Fibroblast of lung (primary cell): ENCODE measurements at regions not wholly inside any gene's neighbourhood (a gene's known extent, or its start where the extent isn't known, plus 50 kb on each side); places are given as distances from the start of the nearest gene placed in this dataset.

Source experiments
- CTCF ChIP-seq, 2 donors: IDR thresholded peaks in 1 of 2; conservative IDR thresholded peaks in 1 of 2; 1 replicate in 1 of 2; 2 replicates in 1 of 2; pipeline ENCODE4 v1.5.1; 2011 to 2012; ENCODE audit warnings: low read length in 2 of 2, control low read depth in 1 of 2, inconsistent platforms in 1 of 2, low read depth in 1 of 2, mild to moderate bottlenecking in 1 of 2
- EZH2 ChIP-seq: IDR thresholded peaks from 2 replicates; pipeline ENCODE4 v1.5.1; 2012; ENCODE audit warnings: low read length, control low read depth, mild to moderate bottlenecking; ENCODE audit errors: missing control alignments

- TF ChIP-seq EZH2 (no peak), CTCF (conservative IDR thresholded peaks at IDR 0.05 in 1 of 2, IDR thresholded peaks at IDR 0.05 in 1 of 2; ENCODE audit: low read depth in 1 of 2, low read length in 2 of 2) (no peak)
These were observed 1801.1 kb upstream of the CELF4 start for GRCh38 chr18:39366656-39367055.
